Type B pancreatic cell (in vitro differentiated cells): ENCODE measurements at regions not wholly inside any gene's neighbourhood (a gene's known extent, or its start where the extent isn't known, plus 50 kb on each side); places are given as distances from the start of the nearest gene placed in this dataset.
A peak's percentile ranks its signal among the peaks of the same experiment; 100 is the strongest.

Experiments
- DNase-seq: peaks from one replicate; pipeline ENCODE4 v3.0.0; 2021; ENCODE audit warnings: mixed read lengths; ENCODE audit not compliant: unreplicated experiment; ENCODE audit errors: extremely low spot score
- H3K27ac Mint-ChIP-seq: 2 replicates; pipeline ENCODE4 v1.8.0; 2021; ENCODE audit warnings: mild to moderate bottlenecking, mixed read lengths
- H3K27me3 Mint-ChIP-seq: 2 replicates; pipeline ENCODE4 v1.8.0; 2021; ENCODE audit warnings: mixed read lengths
- H3K36me3 Mint-ChIP-seq: 2 replicates; pipeline ENCODE4 v1.8.0; 2021; ENCODE audit warnings: mixed read lengths
- H3K4me1 Mint-ChIP-seq: one replicate; pipeline ENCODE4 v1.8.0; 2021; ENCODE audit warnings: mixed read lengths; ENCODE audit not compliant: unreplicated experiment
- H3K4me3 Mint-ChIP-seq: 2 replicates; pipeline ENCODE4 v1.8.0; 2021; ENCODE audit warnings: mild to moderate bottlenecking, mixed read lengths
- H3K9me3 Mint-ChIP-seq: 2 replicates; pipeline ENCODE4 v1.8.0; 2021; ENCODE audit warnings: mixed read lengths
- TF ChIP-seq, protein P1 (sequence below): fragments of 200-600 bp; sonication (generic); conservative IDR thresholded peaks from 2 replicates; pipeline ENCODE4 v1.5.0; 2021; ENCODE audit warnings: antibody characterized with exemption, mild to moderate bottlenecking

DNA sequence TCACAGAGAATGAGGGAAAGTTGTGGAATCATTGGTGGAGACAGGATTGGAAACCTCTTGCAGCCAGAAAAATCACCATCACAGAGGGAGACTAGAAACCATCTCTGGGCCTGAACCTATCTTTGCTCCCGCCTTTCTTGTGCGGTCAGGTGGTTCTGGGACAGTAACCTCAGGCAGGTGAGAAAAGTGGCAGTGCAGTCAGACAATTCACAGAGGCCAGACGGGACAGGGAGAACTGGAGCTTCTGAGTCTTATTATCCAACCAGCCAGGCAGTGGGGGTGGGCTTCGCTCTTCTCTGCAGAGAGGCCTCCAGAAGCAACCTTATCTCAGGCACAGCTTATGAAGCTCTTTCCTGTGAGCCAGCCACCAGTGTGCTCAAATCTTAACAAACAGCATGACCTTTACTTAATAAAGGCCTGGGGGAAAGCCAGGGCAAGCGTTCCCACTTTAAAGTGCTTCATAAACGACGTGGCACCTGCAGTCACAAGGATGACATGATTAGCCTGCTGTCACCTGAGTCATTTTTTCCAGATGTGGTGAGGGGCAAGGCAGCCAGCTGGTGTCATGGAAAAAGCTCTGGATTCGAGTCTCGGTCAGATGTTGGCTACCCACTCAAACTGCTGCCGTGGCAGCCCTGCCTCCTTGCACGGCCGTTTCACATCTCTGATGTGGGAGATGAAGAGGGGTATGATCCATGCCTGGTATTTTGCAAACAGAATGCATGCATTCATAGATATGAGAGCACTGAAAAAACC lies 109.7 kb downstream of the B3GNT2 start:
- Mint-ChIP-seq H3K9me3 (peaks cover 9% of the 10 kb centered on the region), H3K27ac (peak overlapping the region; percentile 24), H3K4me1 (peaks cover 55% of the 10 kb centered on the region), H3K27me3 (no peaks in the 10 kb centered on the region), H3K4me3 (no peak overlapping the region), H3K36me3 (no peaks in the 10 kb centered on the region)
- no peak for DNase-seq
- TF ChIP-seq, protein P1, sequence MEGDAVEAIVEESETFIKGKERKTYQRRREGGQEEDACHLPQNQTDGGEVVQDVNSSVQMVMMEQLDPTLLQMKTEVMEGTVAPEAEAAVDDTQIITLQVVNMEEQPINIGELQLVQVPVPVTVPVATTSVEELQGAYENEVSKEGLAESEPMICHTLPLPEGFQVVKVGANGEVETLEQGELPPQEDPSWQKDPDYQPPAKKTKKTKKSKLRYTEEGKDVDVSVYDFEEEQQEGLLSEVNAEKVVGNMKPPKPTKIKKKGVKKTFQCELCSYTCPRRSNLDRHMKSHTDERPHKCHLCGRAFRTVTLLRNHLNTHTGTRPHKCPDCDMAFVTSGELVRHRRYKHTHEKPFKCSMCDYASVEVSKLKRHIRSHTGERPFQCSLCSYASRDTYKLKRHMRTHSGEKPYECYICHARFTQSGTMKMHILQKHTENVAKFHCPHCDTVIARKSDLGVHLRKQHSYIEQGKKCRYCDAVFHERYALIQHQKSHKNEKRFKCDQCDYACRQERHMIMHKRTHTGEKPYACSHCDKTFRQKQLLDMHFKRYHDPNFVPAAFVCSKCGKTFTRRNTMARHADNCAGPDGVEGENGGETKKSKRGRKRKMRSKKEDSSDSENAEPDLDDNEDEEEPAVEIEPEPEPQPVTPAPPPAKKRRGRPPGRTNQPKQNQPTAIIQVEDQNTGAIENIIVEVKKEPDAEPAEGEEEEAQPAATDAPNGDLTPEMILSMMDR: no peak

- TF ChIP-seq, protein P1: no peak
Measured at GRCh38 chr2:62304429-62305417, 108.8 kb downstream of the B3GNT2 start.

GRCh38 chr2:62303788-62304187 lies 107.9 kb downstream of the B3GNT2 start:
- Mint-ChIP-seq H3K36me3 (no peaks in the 10 kb centered on the region), H3K4me1 (peaks cover 41% of the 10 kb centered on the region), H3K27me3 (no peaks in the 10 kb centered on the region), H3K9me3 (peaks cover 9% of the 10 kb centered on the region), H3K27ac (no peak overlapping the region), H3K4me3 (no peak overlapping the region)
- DNase-seq: no peak
- TF ChIP-seq, protein P1: no peak

More at GRCh38 chr2:62304429-62305417, 108.8 kb downstream of the B3GNT2 start:
- Mint-ChIP-seq H3K27ac (peak overlapping the region; percentile 24), H3K27me3 (no peaks in the 10 kb centered on the region), H3K9me3 (peaks cover 9% of the 10 kb centered on the region), H3K4me3 (peak overlapping the region; percentile 18), H3K4me1 (peaks cover 46% of the 10 kb centered on the region), H3K36me3 (no peaks in the 10 kb centered on the region)
- no peak for DNase-seq

DNA sequence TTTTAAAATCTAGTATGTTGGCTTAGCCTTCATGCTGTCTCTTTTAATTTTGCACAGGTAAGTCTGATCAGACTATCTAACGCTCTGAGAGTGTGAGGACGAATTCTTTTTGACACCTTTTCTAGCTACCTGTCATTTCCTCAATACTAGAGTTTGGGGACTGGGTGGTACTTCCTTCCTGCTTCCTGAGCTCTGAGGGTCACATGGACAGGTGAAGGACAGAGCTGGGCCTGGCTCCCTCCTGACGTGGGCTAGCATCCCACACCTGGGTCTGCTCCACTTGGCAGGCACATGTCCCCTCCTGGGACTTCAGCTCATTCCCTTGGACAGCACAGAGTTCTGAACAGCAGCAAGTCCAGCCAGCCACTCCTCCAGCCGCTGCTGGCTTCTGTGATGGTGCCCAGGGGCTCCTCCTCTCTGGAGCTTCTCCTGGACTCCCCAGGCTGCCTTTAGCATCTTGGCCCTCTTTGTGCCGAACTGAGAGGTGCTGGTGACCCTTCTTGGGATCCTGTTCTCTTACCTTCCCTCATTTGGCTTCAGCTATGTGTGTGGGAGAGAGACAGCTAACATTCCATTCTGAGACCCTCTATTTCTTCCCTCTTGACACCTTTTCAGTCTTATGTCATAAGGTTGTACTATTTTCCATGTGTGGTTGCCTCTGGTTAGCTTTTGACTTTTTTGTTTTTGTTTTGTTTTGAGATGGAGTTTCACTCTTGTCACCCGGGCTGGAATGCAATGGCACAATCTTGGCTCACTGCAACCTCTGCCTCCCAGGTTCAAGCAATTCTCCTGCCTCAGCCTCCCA lies 106.9 kb downstream of the B3GNT2 start:
- TF ChIP-seq, protein P1: no peak
- DNase-seq: no peak
- Mint-ChIP-seq H3K9me3 (peaks cover 9% of the 10 kb centered on the region), H3K27ac (no peak overlapping the region), H3K27me3 (no peaks in the 10 kb centered on the region), H3K36me3 (no peaks in the 10 kb centered on the region), H3K4me1 (peaks cover 39% of the 10 kb centered on the region), H3K4me3 (no peak overlapping the region)

- Mint-ChIP-seq H3K4me3 (no peak overlapping the region), H3K27me3 (no peaks in the 10 kb centered on the region), H3K27ac (no peak overlapping the region), H3K9me3 (peaks cover 9% of the 10 kb centered on the region), H3K36me3 (no peaks in the 10 kb centered on the region), H3K4me1 (peaks cover 20% of the 10 kb centered on the region)
- TF ChIP-seq, protein P1: no peak
- no peak for DNase-seq
Measured at GRCh38 chr2:62300925-62301324, 105.0 kb downstream of the B3GNT2 start.
